Activated CD8-positive, alpha-beta memory T cell treated with anti-CD3 and anti-CD28 coated beads for 1 hour (primary cell): ENCODE measurements at regions not wholly inside any gene's neighbourhood (a gene's known extent, or its start where the extent isn't known, plus 50 kb on each side); places are given as distances from the start of the nearest gene placed in this dataset.

Experiments
- DNase-seq, 2 donors: peaks; one replicate each; pipeline ENCODE4 v3.0.0-alpha.2; 2020; ENCODE audit warnings: low read depth in 1 of 2; ENCODE audit errors: extremely low read depth in 1 of 2

DNA sequence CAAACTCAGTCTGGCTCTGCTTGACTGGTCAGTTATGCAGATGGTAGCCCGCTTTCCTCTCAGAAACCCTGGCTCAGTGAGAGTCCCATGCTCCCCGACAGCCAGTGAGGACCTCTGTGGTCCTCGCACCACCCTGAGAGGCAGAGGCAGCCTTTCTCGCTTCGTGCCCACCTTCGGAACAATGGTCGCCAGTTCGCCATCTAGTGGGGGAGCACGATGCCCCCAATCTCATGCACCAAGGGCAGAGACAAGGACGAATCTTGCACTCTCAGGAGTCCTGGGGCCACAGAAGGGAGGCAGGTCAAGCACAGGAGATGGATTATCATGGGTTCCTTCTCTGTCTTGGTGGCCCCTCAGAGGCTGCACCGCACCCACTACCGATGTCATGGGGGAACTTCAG lies 75.2 kb downstream of the RHCG start:
- DNase-seq = no peak

DNA sequence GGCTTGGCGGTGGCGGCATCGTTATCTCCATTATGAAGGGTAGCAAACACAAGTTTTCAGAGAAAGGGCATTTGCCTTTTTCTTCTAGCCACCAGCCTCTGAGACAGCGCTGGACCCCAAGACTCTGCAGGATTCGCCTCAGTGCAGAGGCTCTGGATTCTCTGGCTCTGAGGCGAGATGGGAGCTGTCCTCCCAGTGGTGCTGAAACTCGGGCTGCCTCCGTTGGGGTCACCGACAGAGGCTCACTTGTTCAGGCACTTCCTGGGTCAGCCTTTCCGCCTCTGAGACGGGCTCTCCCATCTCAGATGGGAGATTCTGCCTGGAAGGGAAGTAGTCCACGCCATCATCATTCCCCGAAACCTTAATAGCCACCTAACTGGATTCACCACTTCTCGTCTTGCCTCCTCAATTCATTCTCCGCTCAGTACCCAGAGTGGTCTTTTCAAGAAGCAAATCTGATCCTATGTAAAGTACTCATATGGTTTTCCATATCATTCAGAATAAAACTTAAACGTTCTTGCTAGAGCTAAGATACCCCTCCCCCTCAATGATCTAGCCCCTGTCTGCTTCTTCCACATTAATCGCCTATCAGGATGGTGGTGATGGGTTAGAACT lies 76.9 kb downstream of the RHCG start:
- DNase-seq = no peak

DNA sequence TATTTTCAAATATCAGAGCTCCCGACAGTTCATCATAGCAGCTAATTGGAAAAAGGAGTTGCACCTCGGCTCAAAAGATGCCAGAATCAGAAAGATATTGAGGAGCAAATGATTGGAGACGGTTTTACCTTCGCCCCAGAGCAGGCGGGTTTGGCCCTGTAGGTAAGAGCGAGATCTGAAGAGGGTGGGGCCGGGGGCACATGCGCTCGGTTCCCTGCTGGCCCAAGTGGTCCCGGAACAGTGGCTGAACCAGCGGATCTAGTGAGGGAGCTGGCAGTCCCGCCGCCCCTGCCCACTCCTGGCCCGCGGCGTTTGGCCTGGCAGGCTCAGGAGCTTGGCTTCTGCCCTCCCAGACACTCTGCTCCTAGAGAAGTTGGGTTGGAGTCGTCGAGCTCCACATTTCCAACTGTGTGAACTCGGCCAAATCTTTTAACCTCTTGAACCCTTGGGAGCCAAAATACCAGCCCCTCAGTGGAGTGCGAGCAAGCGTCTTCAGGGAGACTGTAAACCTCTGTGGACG lies 79.1 kb downstream of the RHCG start:
- no peak for DNase-seq

DNA sequence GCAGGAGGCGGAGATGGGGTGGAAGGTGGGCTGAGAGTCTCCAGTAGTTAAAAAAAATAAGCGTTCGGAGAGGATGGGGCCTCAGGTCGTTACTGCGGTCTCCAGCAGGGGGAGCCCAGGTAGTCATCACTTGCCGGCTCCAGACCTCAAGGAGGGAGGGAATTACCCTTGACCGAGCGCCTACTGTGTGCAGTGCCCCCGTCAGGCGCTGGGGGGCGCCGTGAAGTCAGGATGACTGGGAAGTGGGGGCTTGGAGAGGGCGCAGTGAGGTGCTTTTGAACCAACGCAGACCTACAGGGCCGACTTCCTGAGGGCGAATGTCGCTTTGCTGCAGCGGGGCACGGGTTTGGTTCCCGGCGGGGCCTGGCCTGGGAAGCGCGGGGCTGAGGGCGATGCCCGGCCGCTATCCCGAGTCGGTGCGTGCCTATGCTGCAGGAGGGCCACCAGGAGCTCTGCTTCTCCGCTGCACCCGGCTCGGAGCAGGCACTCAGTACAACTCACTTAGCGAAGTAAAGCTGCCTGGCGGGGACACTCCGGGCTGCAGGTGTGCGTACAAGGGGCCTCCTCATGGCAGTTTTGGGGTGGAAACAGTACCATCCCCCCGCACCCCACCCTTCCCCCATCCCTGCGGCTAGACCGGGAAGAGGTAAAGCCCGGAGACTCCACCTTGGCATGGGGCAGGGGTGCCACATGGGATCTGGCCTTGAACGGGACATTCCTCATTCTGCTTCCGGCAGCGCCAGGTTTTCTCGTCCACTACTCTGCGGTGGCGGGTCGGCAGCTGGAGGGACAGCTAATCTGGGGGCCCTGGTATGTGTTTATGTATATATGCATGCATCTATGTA lies 79.8 kb downstream of the RHCG start:
- peak; percentile 19 to 49 for DNase-seq

DNA sequence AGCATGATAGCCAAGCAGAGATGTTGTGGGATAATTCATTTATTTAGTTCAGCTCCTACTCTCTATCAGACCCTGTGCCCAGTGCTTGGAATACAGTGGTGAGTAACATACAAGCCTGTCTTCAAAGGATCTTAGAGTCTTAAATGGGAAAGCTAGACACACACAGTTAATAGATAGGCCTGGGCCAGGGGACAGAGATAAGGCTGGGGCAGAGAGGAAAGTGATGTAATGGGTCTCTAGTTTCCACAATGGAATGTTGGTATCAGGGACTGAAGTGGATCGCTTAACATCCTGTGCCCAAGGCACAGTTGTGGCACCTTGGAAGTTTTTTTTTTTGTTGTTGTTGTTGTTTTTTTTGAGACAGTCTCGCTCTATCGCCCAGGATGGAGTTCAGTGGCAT lies 79.9 kb upstream of the POLG start:
- no peak for DNase-seq

DNA sequence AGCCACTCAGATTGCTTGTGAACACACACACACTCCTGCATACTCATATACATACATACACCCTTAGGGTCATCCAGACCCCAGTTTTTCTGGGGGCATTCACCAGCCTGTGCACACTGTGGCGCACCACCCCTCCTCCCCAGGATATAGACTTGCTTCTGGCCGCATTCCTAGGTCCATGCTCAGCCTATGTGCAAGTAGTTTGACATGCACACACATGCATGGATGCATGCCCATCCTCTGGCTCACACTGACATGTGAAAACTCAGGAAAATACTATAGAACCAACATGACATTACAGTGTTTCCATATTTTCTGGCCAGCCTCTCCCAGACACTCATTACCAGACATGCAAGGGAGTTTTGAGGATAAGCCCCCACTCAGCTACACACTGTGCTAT lies 79.3 kb upstream of the POLG start:
- DNase-seq = no peak

DNA sequence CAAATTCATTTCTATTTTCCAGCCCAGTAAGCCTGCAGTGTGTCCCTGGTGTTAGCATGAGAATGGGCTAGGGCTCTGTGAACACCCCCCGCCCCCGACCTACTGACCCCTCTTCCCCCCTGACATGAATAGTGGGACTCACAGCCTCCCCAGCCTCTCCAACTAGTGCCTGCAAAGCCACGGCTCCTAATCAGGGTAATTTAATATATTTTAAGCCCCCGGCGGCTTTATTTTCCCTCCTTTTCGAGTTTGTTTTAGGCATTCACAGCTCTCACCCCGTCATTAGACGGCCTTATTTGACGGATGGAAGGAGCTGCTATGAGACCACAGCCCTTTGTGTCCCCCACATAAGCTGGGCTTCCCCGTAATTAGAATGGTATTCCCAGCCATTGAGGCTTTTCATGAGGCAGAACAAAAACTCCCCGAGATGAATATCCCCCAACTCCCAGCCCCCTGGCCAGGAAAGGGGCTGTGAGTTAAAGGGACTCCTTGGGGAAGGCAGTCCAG lies 78.3 kb upstream of the POLG start:
- no peak for DNase-seq

DNA sequence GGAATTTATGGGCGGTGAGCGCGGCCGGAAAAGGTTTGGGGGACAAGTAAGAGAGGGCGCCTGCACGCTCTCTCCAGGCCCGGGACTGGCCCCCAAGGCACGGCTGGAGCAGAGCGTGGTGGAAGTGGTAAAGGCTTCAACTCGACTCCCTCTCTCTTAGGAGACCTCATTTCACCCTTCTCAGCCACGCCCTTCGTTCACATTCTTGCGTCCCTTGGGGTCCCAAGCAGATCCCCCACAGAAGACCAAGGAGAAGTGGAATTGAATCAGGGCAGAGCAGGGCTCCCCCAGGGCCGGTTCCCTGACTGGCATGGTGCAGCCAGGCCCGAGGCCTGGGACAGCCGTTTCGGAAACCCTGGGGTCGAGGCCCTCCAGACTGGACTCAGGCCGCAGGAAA lies 75.4 kb upstream of the POLG start:
- no peak for DNase-seq

DNA sequence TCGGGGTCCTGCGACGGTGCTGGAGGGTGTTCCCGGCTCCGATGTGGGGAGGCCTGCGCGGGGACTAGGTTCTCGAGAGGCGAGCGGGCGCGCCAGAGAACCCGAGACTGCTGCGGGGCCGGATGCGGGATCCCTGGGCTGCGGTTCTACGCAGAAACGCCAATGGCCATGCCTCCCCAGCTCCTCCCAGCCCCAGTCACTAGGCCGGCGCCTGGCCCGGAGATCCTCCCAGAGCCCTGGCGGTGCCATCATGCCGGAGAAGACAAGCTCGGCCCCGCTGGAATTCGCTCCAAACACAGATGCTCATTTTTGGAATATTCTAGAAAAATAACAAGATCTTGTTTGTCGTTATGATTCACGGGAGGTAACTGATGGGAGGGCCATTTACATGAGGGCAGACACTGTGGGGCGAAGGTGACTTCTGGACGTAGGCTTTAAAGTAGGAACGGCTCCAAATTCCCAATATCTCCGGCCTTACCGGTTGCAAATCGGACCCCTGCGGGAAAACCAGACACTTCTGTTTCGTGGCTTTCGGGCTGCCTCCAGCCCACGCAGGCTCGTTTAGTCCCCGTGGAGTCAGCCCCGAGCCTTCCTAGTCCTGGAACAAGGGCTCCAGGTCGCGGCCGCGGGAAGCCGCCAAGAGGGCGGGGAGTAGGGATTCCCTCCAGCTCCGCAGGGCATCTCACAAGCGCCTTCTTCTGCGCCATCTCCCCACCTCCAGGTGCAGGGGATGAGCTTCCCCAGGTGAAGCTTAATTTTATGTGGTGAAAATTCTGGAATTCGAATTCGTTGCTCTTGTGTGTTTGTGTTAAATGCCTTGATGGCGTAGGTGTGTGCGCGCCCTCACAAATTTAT lies 74.8 kb upstream of the POLG start:
- DNase-seq = no peak

DNA sequence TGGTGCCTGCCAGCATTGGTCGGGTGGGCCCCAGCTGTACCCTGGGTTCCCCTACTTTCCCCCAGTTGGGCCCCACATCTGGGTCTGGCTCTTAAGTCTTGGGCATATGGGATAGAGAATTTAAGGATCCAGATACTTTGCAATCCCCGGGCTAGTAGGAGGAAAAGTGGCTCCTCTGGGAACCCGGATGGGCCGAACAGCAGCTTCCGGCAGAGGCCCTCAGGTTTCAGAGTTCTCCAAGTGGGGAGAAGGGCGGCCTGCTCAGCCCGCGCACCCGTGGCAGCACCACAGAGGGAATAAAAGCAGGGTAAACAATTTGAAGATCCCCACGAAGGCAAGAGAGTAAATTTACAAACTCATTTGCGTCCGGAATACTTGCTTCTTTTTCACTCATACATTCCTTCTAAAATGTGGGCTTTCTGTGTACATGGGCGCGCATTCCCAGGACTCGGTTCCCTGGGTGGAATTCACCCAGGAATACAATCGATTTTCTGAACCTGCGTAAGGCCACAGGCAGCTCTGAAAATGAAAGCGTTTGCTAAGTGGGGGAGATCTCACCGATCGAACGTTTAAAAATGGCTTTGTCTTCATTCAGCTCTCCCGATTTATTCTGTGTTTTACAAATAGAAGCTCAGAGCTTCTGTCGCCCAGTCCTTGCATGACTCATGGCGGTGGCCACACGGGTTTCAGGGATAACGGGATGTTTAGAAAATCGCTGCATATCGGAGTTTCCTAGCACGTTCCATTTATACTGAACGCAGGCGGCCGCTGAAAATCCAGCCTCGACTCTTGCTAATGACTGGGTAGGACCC lies 74.0 kb upstream of the POLG start:
- DNase-seq = no peak

DNA sequence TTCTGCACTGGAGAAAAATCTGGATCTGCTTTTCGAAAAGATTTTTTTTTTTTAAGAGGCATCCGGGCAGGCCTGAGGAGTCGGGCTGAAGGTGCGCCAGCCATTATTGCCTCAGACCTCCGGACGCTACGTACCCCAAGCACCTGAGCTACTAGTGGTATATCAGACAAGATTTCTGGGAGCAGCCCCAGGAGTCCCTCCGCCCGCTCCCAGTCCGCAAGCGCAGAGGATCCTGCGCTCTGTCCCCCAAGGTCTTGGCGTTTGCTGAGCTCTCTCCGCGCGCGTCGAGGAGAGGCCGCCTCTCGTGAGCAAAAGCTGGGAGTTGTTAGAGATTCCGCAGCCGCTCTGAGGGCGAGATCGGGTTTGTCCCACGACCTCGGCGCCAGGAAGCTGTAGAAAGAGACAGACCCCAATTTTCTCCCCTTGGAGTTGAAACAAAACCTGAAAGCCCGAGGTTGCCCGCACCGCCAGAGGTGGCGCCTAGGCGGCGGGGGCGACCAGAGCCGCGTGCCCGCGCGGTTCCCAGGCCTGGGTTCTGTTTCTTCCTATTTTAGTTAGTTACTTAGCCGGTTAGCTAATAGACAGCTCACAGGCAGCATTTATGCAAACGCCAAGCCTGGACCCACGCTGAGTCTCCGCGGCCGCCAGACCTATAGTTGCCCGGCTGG lies 72.5 kb upstream of the POLG start:
- DNase-seq = no peak

DNA sequence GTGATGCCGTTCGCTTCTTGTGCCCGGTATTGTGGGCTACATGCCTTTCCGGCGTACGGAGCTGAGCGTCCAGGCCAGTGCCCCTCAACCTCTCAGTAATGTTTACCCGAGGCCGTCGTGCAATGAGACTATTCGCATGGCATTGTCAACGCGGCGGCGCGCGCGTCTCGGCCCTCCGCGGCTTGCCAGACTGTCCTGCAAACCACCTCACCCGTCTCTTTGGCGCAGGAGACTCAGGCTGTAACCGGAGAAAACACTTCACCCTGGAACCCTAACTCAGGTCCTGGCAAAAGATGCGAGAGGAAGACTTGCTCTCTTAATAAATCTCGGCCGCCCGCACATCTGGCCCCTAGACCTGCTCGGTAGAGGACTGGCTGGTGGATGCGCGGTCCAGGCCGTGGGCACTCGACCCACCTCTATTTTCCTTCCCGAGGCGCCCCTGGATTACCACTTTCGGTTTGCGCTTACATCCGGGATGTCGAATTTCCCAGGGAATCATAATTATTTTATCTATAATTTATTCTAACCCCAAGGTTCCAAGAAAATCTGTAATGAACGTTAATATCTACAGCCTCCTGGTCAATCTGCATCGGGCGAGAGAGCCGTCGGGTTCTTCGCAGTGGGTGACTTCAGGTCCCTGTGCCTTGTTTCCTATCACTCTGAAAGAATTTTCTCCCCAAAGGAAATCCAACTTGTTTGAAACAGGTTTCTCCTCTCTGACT lies 71.8 kb upstream of the POLG start:
- no peak for DNase-seq

DNA sequence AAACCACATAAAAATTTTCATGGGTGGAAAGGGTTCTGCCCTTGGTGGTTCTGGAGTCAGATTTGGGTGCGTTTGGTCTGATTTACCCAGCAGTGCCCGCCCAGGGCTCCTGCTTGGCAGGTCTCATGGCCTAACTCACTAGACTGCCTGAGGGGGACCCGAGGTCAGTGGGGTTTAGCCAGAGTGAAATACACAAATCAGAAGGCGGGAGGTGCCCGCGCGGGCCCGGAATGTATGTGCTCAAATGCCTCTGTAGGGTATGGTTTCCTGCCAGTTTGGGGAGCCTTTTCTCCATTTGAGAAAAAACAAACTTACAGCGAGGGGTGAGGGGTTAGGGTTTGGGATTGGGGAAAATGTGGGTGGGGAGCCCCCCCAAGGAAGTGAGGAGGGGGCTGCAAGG lies 70.9 kb upstream of the POLG start:
- DNase-seq = no peak

DNA sequence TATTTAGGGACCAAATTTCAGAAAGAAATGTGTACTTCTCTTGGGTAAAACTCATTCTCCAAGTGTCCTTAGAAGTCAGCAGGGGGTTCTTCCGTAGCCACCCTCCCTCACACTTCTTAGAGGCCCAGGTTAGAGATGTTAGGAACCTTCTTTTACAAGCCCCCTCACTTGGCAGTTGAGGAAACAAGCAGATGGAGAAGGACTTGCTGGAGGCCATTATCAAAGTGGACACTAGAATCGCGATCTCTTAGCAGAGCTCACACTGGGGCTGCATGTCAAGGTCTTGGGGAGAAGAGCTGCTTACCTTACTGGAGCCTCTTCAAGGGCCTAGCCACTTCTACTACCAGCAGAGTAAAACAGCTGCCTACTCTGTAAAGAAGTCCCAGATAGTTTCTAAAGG lies 69.4 kb upstream of the POLG start:
- DNase-seq = no peak

DNA sequence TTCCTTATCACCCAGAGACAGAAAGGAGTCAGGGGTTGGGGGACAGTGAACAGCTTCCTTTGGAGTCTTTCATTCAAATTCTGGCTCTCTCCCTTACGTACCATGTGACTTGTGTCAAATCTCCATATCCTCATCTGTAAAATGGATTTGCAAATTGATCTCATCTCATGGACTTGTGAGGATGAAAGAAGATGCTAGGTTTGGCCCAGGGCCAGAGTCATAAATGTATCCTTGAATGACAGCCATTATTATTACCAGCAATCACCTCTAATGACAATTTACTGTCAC lies 67.8 kb upstream of the POLG start:
- DNase-seq = no peak

DNA sequence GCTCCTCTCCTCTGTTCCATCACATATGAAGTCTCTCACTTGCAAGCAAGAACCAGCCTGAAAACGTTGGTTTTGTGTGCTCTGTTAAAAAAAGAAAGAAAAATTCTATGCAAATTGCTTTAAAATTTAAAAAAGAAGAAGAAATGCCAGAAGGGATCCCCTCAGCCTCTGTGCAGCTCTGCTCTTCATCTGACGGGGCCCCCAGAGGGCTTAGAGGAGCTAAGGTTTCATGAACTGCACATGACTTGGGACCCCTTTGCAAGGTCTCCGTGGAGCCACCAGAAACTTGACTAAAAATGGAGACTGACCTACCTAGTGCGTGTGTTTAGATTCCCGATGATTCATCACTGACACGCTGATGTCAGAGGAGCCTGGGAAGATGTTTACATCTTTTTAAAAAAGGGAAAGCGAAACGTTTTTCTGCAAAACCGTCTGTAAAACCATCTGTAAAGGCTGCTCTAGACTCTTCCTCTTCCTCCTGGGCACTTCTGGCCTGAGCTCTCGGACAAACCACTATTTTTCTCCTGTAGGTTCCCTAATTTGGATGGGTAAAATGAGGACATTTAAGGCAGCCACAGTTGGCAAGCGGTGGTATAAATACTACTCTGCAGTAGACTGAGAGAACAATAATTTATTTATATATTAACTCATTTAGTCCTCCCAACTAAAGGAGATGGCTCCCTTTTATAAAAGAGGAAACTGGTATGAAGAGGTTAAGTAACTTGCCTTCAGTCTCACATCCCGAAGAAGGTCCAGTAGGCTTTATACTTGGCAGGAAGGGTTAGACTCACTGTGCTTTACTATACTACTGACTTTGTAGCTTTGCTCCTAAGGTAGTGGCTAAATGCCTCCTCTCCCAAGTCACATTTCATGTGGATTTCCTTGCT lies 67.2 kb upstream of the POLG start:
- DNase-seq = no peak

DNA sequence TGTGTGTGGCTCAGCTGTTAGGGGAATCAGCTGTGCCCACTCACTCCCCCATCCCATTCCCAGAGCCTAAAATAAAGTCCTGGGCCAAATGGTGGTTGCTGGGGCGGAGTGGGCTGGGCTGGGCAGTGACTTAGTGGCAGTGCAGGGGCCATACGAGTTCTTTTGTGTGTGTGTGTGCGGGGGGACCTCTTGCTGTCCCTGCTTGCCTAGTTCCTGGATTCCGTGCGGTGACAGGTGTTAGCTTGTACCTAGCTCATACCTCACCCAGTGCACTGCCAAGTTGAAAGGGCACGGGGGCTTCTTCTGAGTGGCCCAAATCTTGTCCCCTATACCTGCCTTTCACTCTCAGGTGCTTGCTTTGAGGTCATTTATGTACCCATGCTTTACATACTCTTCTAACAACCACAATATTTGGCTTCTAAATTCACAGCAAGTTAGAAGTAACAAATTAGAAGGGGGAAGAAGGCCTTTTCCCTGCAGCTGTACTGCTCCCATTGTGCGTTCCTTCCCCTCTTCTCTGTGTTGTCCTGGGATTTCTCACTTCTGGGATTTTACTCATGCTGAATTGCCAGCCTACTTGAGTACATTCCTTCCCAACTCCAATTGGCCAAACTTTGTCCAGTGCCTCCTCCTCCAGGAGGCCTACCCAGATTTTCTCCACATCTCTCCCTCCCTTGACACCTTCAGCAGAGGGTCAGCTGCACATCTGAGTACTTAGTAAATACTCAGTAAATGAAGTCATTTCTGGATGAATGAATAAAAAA lies 66.3 kb upstream of the POLG start:
- no peak for DNase-seq
